ENCODE measurements at regions not wholly inside any gene's neighbourhood (a gene's known extent, or its start where the extent isn't known, plus 50 kb on each side); places are given as distances from the start of the nearest gene placed in this dataset.
"Not testable (repeated sequence)": the region's sequence is repeated elsewhere in the genome, so short reads cannot be mapped to it uniquely, and the experiment has no call there.

DNA sequence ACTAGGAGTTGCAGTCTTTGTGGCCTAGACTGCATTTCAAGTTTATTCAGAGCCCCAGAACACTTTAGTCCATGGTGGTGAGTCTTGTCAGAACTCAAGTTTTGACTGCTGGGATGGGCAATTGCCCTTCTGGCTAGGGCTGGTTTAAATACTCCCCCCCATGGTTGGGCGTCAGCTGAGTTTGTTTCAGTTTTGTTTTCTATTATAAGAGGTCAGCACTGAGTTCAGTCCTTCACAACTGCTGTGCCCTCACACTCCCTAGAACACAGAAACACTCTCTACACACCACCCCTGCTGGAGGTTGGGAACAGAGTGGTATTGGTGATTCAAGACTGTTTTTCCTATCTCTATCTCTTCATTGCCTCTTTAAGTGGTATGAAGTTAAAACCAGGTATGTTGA, 217.0 kb downstream of the GUCY2F start:
- Mint-ChIP-seq H3K27ac (no peak overlapping the region), H3K9me3 (peaks cover 3 to 6% of the 10 kb centered on the region in 2 donors), H3K4me1 (ENCODE audit: low read depth) (no peaks in the 10 kb centered on the region), H3K36me3 (ENCODE audit: insufficient read depth in 2 of 2) (no peaks in the 10 kb centered on the region), H3K4me3 (no peak overlapping the region), H3K27me3 (ENCODE audit: low read depth) (peaks cover 29% of the 10 kb centered on the region)
- ATAC-seq (replicated peaks in 1 of 2) (no peak), DNase-seq (no peak)

DNA sequence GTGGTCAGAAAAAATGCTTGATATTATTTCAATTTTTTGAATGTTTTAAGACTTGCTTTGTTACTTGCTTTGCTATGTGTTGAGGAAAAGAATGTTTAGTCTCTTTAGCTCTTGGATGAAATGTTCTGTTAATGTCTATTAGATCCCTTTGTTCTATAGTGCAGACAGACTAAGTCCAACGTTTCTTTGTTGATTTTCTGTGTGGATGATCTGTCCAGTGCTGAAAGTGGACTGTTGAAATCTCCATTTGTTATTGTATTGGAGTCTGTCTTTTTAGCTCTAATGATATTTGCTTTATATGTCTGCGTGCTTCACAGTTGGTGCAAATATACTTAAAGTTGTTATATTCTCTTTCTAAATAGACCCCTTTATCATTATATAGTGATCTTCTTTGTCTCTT, 220.6 kb downstream of the GUCY2F start:
- Mint-ChIP-seq H3K27me3 (ENCODE audit: low read depth) (peaks cover 19% of the 10 kb centered on the region), H3K27ac (no peak overlapping the region), H3K4me1 (ENCODE audit: low read depth) (no peaks in the 10 kb centered on the region), H3K36me3 (ENCODE audit: insufficient read depth in 2 of 2) (no peaks in the 10 kb centered on the region), H3K9me3 (peaks cover 3% of the 10 kb centered on the region in 2 donors), H3K4me3 (no peak overlapping the region)
- no peak for DNase-seq
- ATAC-seq (replicated peaks in 1 of 2) = no peak

DNA sequence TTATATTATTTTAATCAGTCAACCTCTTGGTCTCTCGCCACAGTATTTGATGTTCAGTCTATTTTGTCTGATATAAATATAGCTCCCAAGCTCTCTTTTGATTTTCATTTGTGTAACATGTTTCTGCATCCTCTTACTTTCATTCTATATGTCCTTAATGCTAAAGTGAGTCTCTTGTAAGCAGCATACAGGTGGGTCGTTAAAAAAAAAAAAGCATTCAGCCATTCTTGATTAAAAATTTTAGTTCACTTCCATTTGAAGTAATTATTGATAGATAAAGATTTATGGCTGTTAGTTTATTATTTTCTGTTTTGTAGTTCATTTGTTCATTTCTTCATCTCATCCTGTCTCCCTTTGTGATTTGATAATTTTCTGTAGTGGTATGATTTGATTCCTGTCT, 229.1 kb downstream of the GUCY2F start:
- ATAC-seq (replicated peaks in 1 of 2) (no peak), DNase-seq (no peak)
- H3K9me3 Mint-ChIP-seq = peaks cover 4 to 11% of the 10 kb centered on the region in 2 donors
- H3K4me1 Mint-ChIP-seq (ENCODE audit: low read depth) = no peaks in the 10 kb centered on the region
- H3K36me3 Mint-ChIP-seq (ENCODE audit: insufficient read depth in 2 of 2) = peaks cover 0 to 4% of the 10 kb centered on the region in 2 donors
- no peak overlapping the region for H3K27ac Mint-ChIP-seq
- peaks cover 20% of the 10 kb centered on the region for H3K27me3 Mint-ChIP-seq (ENCODE audit: low read depth)
- no peak overlapping the region for H3K4me3 Mint-ChIP-seq

DNA sequence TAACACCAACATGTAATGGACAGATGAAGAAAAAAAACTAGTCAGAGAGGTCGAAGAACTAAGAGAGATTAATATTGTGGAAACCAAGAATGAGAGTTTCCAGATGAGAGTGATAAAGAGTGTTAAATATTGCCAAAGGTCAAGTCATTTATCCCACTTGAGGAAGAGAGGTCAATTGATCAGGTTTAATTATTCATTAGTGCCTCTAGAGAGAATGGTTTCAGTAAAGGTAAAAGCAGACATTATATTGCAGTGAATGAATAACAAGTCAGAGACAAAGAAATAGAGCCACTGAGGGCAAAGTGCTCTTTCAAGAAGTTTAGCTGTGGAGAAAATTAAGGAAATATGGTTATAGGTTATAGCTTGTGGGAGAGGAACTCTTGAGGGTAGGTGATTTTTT, 263.1 kb downstream of the GUCY2F start:
- no peak overlapping the region for H3K27ac Mint-ChIP-seq
- H3K4me1 Mint-ChIP-seq (ENCODE audit: low read depth) = no peaks in the 10 kb centered on the region
- no peaks in the 10 kb centered on the region for H3K9me3 Mint-ChIP-seq
- H3K4me3 Mint-ChIP-seq = no peak overlapping the region
- no peak for DNase-seq
- peaks cover 7% of the 10 kb centered on the region for H3K27me3 Mint-ChIP-seq (ENCODE audit: low read depth)
- no peaks in the 10 kb centered on the region for H3K36me3 Mint-ChIP-seq (ENCODE audit: insufficient read depth in 2 of 2)
- no peak for ATAC-seq (replicated peaks in 1 of 2)

DNA sequence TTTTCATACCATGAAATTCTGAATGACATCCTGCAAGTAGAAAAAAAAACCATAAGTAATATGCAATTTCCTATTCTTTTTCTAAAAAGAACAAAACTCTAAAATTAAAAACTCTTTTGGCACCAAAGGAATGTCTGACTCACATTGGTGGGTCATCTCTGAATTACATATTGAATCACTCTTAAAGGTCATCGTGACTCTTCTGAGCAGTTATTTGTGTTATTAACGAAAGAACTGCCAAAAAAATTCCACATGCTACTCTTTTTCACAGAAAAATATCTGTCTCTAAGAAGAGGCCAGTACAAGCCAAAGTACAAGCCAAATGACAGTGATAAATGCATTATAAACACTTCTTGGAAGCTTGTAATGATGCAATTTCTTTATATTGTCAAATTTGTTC, 282.2 kb downstream of the GUCY2F start:
- ATAC-seq (replicated peaks in 1 of 2) (no peak), DNase-seq (no peak)
- Mint-ChIP-seq H3K4me3 (no peak overlapping the region), H3K9me3 (peaks cover 2 to 3% of the 10 kb centered on the region in 2 donors), H3K4me1 (ENCODE audit: low read depth) (no peaks in the 10 kb centered on the region), H3K27ac (no peak overlapping the region), H3K36me3 (ENCODE audit: insufficient read depth in 2 of 2) (no peaks in the 10 kb centered on the region), H3K27me3 (ENCODE audit: low read depth) (peaks cover 2% of the 10 kb centered on the region)

DNA sequence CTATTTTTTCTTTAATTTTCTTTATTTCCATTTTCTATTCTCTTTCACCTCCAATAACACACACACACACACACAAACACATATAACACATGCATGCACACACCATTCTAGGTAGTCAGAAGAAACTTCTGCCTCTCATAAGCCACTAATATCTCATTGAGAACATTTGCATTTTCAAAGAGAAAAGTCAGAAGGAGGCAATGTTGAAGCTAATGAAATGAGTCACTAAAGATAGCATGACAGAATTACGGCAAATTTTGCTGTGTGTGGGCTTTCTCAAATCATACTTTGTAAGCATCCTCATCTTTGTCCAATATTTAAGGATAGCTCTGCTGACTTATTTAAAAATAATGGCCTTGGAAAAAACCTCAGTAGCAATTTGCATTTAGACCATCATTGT, 291.3 kb downstream of the GUCY2F start:
- Mint-ChIP-seq H3K36me3 (ENCODE audit: insufficient read depth in 2 of 2) (no peaks in the 10 kb centered on the region), H3K4me1 (ENCODE audit: low read depth) (peaks cover 6% of the 10 kb centered on the region)

DNA sequence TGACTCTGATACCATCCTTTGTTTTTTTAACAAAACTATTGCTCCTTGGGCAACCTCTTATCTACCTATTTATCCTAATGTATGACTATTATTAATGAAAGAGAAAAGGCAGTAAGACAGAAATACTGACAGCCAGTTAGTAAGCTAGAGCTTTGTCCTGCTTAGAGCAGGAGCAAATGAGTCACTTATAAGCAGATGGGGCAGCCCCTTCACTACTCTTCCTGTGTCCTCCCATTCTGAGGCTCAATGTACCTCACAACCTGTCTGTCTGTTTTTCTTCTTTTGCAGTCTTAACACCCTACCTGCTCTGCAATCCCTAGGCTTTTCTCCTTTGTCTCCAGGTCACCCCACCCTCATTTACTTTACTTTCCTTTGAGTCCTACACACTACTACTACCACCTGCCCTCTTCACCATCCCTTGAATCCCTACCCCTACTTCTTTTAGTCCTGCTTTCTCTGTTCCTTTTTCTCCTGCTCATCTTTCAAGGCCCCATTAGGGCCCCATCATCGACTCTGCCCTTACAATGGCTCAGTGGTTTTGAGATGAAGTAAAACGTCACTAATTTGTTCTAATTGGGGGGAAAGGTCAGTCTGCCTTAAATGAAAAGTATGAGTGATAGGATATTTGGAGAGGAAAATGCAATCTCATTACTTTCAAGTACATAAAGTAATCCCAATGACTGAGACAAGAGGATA, 294.3 kb downstream of the GUCY2F start:
- no peak overlapping the region for H3K4me3 Mint-ChIP-seq
- peaks cover 0 to 4% of the 10 kb centered on the region in 2 donors for H3K9me3 Mint-ChIP-seq
- ATAC-seq (replicated peaks in 1 of 2) (no peak), DNase-seq (no peak)
- H3K27ac Mint-ChIP-seq = no peak overlapping the region
- H3K4me1 Mint-ChIP-seq (ENCODE audit: low read depth) = peaks cover 6% of the 10 kb centered on the region
- no peaks in the 10 kb centered on the region for H3K36me3 Mint-ChIP-seq (ENCODE audit: insufficient read depth in 2 of 2)
- H3K27me3 Mint-ChIP-seq (ENCODE audit: low read depth) = peaks cover 24% of the 10 kb centered on the region

More for the DNA sequence above, 291.3 kb downstream of the GUCY2F start:
- Mint-ChIP-seq H3K9me3 (peaks cover 0 to 7% of the 10 kb centered on the region in 2 donors), H3K4me3 (no peak overlapping the region), H3K27me3 (ENCODE audit: low read depth) (peaks cover 14% of the 10 kb centered on the region), H3K27ac (no peak overlapping the region)
- ATAC-seq (replicated peaks in 1 of 2) (no peak), DNase-seq (no peak)

DNA sequence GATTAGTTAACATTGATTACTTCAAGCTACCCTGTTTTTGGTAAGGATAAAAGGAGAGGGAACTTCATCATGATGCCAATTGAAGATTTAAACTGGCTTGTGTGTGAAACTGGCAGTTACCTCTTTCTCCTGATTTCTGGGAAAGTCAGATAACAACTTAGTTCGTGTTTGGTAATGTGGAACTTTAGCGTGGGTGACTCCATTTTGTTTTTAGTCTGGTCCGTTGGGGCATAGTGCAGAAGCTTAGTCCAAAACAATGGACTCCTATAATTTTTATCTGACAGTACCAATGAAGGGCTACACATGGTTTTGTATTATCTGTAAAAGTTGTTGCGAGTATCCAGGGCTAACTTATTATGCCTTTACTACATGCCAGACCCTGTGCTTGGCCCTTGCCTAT, 294.9 kb downstream of the GUCY2F start:
- peaks cover 6% of the 10 kb centered on the region for H3K4me1 Mint-ChIP-seq (ENCODE audit: low read depth)
- H3K27ac Mint-ChIP-seq = no peak overlapping the region
- no peak for ATAC-seq (replicated peaks in 1 of 2)

DNA sequence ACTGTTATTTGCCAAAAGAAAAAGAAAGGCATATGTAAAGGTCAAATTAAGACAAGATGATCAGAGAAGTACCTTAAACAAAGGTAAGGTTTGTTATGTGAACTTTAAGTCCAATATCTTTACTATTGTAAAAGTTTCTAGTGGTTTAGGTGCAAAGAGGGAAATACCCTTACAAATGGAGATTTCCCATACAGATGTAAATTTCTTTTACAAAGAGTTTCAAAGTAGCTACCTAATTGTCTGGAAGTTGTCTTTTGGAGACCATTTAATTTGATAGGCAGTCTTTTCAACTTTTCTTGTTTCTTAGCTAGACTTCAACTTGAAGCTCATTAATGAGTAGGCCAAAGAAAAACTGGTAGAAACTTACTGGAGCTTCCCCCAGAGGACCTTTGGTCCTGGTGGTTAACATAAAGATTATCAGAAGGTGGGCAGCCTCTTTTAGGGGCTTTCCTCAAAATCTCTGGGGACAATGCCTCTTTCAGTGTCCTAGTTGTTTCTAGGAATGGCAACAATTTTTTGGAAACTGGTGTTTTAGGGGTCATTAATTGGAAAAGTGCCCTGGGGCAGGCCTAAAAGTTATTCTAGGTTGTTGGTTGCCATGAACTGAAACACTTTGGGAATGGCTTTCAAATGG, 297.3 kb downstream of the GUCY2F start:
- Mint-ChIP-seq H3K4me3 (no peak overlapping the region), H3K4me1 (ENCODE audit: low read depth) (peaks cover 6% of the 10 kb centered on the region), H3K27ac (no peak overlapping the region), H3K9me3 (peaks cover 2 to 3% of the 10 kb centered on the region in 2 donors), H3K27me3 (ENCODE audit: low read depth) (peaks cover 49% of the 10 kb centered on the region), H3K36me3 (ENCODE audit: insufficient read depth in 2 of 2) (peaks cover 0 to 2% of the 10 kb centered on the region in 2 donors)
- no peak for ATAC-seq (replicated peaks in 1 of 2)
- DNase-seq = no peak

More for the DNA sequence above, 294.9 kb downstream of the GUCY2F start:
- H3K36me3 Mint-ChIP-seq (ENCODE audit: insufficient read depth in 2 of 2) = no peaks in the 10 kb centered on the region
- H3K27me3 Mint-ChIP-seq (ENCODE audit: low read depth) = peaks cover 31% of the 10 kb centered on the region
- DNase-seq = no peak
- H3K4me3 Mint-ChIP-seq = no peak overlapping the region
- H3K9me3 Mint-ChIP-seq = peaks cover 3 to 4% of the 10 kb centered on the region in 2 donors

DNA sequence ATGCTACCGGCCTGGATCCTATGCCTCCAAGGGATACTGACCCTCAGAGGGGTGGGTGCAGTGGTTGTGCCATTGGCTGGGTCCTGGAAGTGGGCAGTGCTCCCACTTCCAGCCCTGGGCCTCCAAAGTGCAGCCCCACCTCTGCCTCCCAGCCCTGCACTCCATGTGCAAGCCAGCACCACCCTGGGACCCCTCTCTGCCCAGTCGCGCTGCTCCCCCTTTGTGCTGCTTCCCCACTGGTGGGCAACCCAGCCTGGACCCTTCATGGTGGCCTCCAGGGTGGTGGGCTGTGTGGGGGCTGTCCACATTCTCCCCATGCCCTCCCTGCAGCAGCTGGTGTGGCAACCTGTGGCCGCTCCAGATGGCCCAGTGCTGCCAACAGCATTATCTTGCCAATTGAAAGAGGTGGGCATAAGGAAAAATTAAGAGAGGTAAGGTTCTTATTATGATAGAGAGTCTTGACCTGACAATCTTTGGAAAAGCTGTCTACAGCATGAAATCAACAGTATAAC, 309.7 kb downstream of the GUCY2F start:
- no peak for ATAC-seq (replicated peaks in 1 of 2)
- H3K9me3 Mint-ChIP-seq = peaks cover 3% of the 10 kb centered on the region in 2 donors
- H3K27me3 Mint-ChIP-seq (ENCODE audit: low read depth) = peaks cover 7% of the 10 kb centered on the region
- H3K27ac Mint-ChIP-seq = no peak overlapping the region
- H3K4me3 Mint-ChIP-seq = no peak overlapping the region
- no peak for DNase-seq
- peaks cover 0 to 1% of the 10 kb centered on the region in 2 donors for H3K36me3 Mint-ChIP-seq (ENCODE audit: insufficient read depth in 2 of 2)
- H3K4me1 Mint-ChIP-seq (ENCODE audit: low read depth) = no peaks in the 10 kb centered on the region

DNA sequence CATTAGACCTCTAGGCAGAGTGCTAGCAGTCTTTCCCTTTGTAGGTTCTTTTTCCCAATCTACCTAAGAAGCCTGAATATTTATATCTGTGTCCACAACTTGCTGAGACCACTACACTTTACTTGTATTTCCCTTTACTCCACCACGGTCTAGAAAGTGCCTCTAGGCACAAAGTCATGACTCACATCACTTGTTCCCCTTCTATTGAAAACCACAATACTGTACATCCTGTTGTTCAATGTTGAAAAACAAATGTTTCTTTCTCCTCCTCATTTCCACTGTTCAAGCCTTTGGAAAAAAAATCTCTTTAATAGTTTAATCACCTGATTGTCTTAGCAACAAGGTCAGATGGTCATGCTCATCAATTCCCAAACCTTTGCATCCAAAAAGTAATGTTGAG, 326.7 kb downstream of the GUCY2F start:
- Mint-ChIP-seq H3K27me3 (ENCODE audit: low read depth) (peaks cover 16% of the 10 kb centered on the region), H3K27ac (no peak overlapping the region), H3K4me3 (no peak overlapping the region), H3K4me1 (ENCODE audit: low read depth) (no peaks in the 10 kb centered on the region), H3K36me3 (ENCODE audit: insufficient read depth in 2 of 2) (peaks cover 0 to 2% of the 10 kb centered on the region in 2 donors), H3K9me3 (peaks cover 4 to 9% of the 10 kb centered on the region in 2 donors)
- DNase-seq (no peak), ATAC-seq (replicated peaks in 1 of 2) (no peak)

DNA sequence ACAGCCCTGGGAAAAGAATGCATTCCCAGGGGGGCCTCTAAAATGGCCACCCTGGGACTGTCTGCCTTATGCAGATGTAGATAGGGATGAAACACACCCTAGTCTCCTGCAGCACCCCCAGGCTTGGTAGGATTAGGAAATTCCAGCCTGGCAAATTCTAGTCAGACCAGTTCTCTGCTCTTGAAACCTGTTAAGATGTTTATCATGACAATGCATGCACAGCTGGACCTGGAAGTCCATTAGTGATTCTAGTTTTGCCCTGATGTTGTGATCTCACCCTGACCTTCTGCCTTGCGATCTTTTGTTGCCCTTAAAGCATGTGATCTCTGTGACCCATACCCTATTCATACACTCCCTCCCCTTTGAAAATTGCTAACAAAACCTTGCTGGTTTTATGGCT, 337.7 kb downstream of the GUCY2F start:
- ATAC-seq (replicated peaks in 1 of 2); H3K36me3 Mint-ChIP-seq (ENCODE audit: insufficient read depth in 2 of 2); H3K9me3 Mint-ChIP-seq; H3K4me1 Mint-ChIP-seq (ENCODE audit: low read depth); DNase-seq; H3K27me3 Mint-ChIP-seq (ENCODE audit: low read depth); H3K4me3 Mint-ChIP-seq; H3K27ac Mint-ChIP-seq: not testable (repeated sequence)

DNA sequence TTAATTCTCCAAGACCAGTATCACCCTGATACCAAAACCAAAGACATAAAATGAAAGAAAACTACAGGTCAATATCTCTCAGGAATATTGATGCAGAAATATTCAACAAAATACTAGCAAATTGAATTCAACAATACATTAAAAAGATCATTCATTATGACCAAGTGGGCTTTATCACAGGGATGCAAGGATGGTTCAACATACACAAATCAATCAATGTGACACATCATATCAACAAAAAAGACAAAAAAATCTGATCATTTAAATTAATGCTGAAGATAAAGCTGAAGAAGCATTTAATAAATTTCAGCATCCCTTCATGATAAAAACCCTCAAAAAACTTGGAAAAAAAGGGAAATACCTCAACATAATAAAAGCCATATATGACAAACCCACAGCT, 341.4 kb downstream of the GUCY2F start:
- Mint-ChIP-seq H3K9me3 (peaks cover 2 to 11% of the 10 kb centered on the region in 2 donors), H3K4me3 (no peak overlapping the region), H3K36me3 (ENCODE audit: insufficient read depth in 2 of 2) (no peaks in the 10 kb centered on the region), H3K27me3 (ENCODE audit: low read depth) (peaks cover 12% of the 10 kb centered on the region), H3K4me1 (ENCODE audit: low read depth) (no peaks in the 10 kb centered on the region), H3K27ac (no peak overlapping the region)
- ATAC-seq (replicated peaks in 1 of 2) (no peak), DNase-seq (no peak)
